ENCODE measurements at regions not wholly inside any gene's neighbourhood (a gene's known extent, or its start where the extent isn't known, plus 50 kb on each side); places are given as distances from the start of the nearest gene placed in this dataset.

DNA sequence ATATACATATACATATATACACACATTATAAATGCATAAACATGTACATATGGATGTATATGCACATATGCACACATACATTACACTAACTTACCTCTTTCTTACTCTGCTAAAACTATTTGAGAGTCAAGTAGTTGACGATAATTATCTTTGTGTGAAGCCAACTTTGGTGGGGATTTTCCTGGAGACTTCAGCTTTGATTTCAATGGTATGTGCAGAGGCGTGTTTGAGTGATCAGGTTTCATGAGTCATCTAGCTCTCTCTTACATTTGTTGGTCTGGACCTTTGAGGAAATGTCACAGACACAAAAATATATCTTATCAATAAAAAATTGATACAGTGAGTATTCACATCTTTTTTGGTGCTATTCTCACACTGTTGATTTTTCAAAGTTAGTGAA, 769.1 kb upstream of the LUZP2 start:
- Histone ChIP-seq H3K27ac (no peak overlapping the region), H3K9me3 (replicated peaks in 1 of 3) (no peaks in the 10 kb centered on the region), H3K27me3 (no peaks in the 10 kb centered on the region), H3K36me3 (replicated peaks in 1 of 2) (no peaks in the 10 kb centered on the region), H3K4me3 (no peak overlapping the region), H3K4me1 (replicated peaks in 1 of 2) (no peaks in the 10 kb centered on the region)
- intact Hi-C loops (cut with DNase I), result no loop called here
- 74 to 80% (median 78%) methylated on average over 2 of the region's 2 CpGs for WGBS, 4 donors
- DNase-seq, result no peak
- TF ChIP-seq POLR2A (IDR thresholded peaks at IDR 0.05) (no peak), CTCF (IDR thresholded peaks at IDR 0.05) (no peak)

DNA sequence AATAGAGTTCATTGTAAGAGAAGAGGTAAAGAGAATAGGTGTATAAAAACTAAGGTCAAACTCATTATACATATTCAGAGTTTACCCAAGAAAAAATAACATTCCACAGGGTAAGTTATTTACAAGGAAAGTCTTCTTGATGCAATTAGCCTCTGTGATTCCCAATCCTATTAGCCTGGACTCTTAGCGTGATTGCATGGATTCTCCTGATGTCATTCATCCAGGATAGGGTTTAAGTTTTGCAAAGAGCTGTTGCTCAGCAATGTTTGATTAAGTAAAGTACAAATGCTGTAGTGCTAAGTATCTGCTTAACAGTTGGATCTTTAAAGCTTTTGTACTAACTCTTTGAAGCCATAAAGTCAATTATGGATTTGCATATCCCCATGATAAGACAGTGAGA, 767.8 kb upstream of the LUZP2 start:
- no peaks in the 10 kb centered on the region for H3K4me1 ChIP-seq (replicated peaks in 1 of 2)
- H3K27me3 ChIP-seq, result no peaks in the 10 kb centered on the region
- intact Hi-C loops (cut with DNase I), result no loop called here
- no peaks in the 10 kb centered on the region for H3K9me3 ChIP-seq (replicated peaks in 1 of 3)
- H3K27ac ChIP-seq, result no peak overlapping the region
- WGBS, 4 donors, result 73 to 89% (median 79%) methylated on average over 1 of the region's 1 CpG
- H3K4me3 ChIP-seq, result no peak overlapping the region
- H3K36me3 ChIP-seq (replicated peaks in 1 of 2), result no peaks in the 10 kb centered on the region
- no peak for DNase-seq
- no peak for TF ChIP-seq CTCF (IDR thresholded peaks at IDR 0.05)
- TF ChIP-seq POLR2A (IDR thresholded peaks at IDR 0.05), result no peak

GRCh38 chr11:23730307-23730998, 766.4 kb upstream of the LUZP2 start:
- H3K4me3 ChIP-seq, result no peak overlapping the region
- no peaks in the 10 kb centered on the region for H3K4me1 ChIP-seq (replicated peaks in 1 of 2)
- no peaks in the 10 kb centered on the region for H3K9me3 ChIP-seq (replicated peaks in 1 of 3)
- H3K27ac ChIP-seq, result no peak overlapping the region
- H3K36me3 ChIP-seq (replicated peaks in 1 of 2), result no peaks in the 10 kb centered on the region
- 85 to 97% (median 91%) methylated on average over 27 to 43 of the region's 43 CpGs for WGBS, 4 donors
- no peaks in the 10 kb centered on the region for H3K27me3 ChIP-seq
- DNase-seq, result no peak
- intact Hi-C loops (cut with DNase I), result no loop called here
- TF ChIP-seq CTCF (IDR thresholded peaks at IDR 0.05), result no peak
- TF ChIP-seq POLR2A (IDR thresholded peaks at IDR 0.05), result no peak

GRCh38 chr11:23732026-23732425, 764.8 kb upstream of the LUZP2 start:
- Histone ChIP-seq H3K4me3 (no peak overlapping the region), H3K9me3 (replicated peaks in 1 of 3) (no peaks in the 10 kb centered on the region), H3K27ac (no peak overlapping the region), H3K4me1 (replicated peaks in 1 of 2) (no peaks in the 10 kb centered on the region), H3K36me3 (replicated peaks in 1 of 2) (no peaks in the 10 kb centered on the region), H3K27me3 (no peaks in the 10 kb centered on the region)
- TF ChIP-seq POLR2A (IDR thresholded peaks at IDR 0.05), result no peak
- no peak for TF ChIP-seq CTCF (IDR thresholded peaks at IDR 0.05)
- DNase-seq, result no peak
- WGBS, 4 donors, result 72 to 88% (median 74%) methylated on average over 6 to 7 of the region's 7 CpGs
- intact Hi-C loops (cut with DNase I), result no loop called here
